ENCODE measurements at regions not wholly inside any gene's neighbourhood (a gene's known extent, or its start where the extent isn't known, plus 50 kb on each side); places are given as distances from the start of the nearest gene placed in this dataset.

DNA sequence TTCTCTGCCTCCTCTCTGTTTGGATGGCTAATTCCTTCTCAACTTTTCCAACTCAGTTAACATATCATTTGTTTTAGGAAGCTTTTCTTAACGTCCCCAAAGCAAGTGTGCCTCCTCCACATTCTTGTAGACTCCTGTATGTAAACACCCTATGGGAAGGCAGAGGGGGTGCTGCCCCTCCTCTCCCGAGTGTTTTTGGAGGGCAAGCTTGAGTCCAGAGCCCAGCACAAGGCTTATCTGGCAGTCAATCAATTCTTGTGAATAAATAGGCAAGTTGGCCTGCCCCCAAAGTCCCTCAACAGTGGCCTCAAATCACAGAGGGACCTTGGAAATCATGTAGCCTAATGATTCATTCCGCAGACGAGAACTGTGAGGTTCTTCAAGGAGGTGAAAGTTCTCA, 305.6 kb downstream of the RPS24 start:
- no peak for TF ChIP-seq SP1 (IDR thresholded peaks at IDR 0.05)
- no peak for TF ChIP-seq ARNT (IDR thresholded peaks at IDR 0.05)
- TF ChIP-seq FOXA1 (IDR thresholded peaks at IDR 0.05) = no peak
- TF ChIP-seq TARDBP (IDR thresholded peaks at IDR 0.05) = no peak
- no peak for TF ChIP-seq FOXM1 (IDR thresholded peaks at IDR 0.05; ENCODE audit: borderline replicate concordance)
- no peak for TF ChIP-seq NFRKB (IDR thresholded peaks at IDR 0.05)
- no peak for TF ChIP-seq ELF4 (IDR thresholded peaks at IDR 0.05)
- no peak for TF ChIP-seq LEF1 (IDR thresholded peaks at IDR 0.05; ENCODE audit: borderline replicate concordance)
- TF ChIP-seq CTBP1 (IDR thresholded peaks at IDR 0.05; ENCODE audit: borderline replicate concordance) = no peak
- TF ChIP-seq FOXK2 (IDR thresholded peaks at IDR 0.05) = no peak
- TF ChIP-seq PKNOX1 (IDR thresholded peaks at IDR 0.05) = no peak
- TF ChIP-seq BHLHE40 (IDR thresholded peaks at IDR 0.05; ENCODE audit: borderline replicate concordance) = no peak
- no peak for TF ChIP-seq HDGF (IDR thresholded peaks at IDR 0.05; ENCODE audit: borderline replicate concordance)
- no peak for TF ChIP-seq ZNF384 (IDR thresholded peaks at IDR 0.05)

Measured in HEK293T (cell line).